ENCODE measurements at regions not wholly inside any gene's neighbourhood (a gene's known extent, or its start where the extent isn't known, plus 50 kb on each side); places are given as distances from the start of the nearest gene placed in this dataset.

DNA sequence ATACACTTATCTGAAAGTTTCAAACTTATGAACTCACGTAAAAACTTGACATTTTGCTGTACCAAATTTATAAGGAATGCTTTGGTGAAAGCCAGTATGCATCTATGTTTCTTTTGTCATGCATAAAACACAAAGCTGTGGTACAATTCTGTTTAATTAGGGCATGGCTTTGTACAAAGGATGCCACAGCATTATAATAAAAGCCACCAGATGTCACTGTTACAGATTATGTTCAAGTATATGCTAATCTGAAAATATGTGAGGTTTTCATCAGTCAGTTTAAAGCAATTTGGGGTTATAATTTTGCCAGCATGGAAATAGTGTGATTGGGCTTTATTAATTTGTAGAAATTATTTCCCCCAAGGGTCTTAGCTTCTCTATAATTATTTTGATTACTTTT is 69.0 kb downstream of the ATOH1 start:
- no peaks in the 10 kb centered on the region for H3K4me1 ChIP-seq (ENCODE audit: insufficient read depth)
- H3K4me3 Mint-ChIP-seq: no peak overlapping the region
- H3F3A ChIP-seq (replicated peaks; ENCODE audit: low read depth): no peaks in the 10 kb centered on the region
- H3K27ac Mint-ChIP-seq: no peak overlapping the region
- TF ChIP-seq STAT1 (IDR thresholded peaks at IDR 0.05; ENCODE audit: unreplicated experiment) (no peak), ZNF331 (CRISPR knock-in tag; IDR thresholded peaks at IDR 0.05; ENCODE audit: low read depth) (no peak)
- TF ChIP-seq, protein P1, sequence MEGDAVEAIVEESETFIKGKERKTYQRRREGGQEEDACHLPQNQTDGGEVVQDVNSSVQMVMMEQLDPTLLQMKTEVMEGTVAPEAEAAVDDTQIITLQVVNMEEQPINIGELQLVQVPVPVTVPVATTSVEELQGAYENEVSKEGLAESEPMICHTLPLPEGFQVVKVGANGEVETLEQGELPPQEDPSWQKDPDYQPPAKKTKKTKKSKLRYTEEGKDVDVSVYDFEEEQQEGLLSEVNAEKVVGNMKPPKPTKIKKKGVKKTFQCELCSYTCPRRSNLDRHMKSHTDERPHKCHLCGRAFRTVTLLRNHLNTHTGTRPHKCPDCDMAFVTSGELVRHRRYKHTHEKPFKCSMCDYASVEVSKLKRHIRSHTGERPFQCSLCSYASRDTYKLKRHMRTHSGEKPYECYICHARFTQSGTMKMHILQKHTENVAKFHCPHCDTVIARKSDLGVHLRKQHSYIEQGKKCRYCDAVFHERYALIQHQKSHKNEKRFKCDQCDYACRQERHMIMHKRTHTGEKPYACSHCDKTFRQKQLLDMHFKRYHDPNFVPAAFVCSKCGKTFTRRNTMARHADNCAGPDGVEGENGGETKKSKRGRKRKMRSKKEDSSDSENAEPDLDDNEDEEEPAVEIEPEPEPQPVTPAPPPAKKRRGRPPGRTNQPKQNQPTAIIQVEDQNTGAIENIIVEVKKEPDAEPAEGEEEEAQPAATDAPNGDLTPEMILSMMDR (conservative IDR thresholded peaks at IDR 0.05; ENCODE audit: low read depth in 2 of 2): peak in 1 of 2 experiments; percentile 59; a peak in 3 of 4 replicates
- H3K9me3 Mint-ChIP-seq: no peaks in the 10 kb centered on the region
- H3K9me2 ChIP-seq (ENCODE audit: insufficient read depth): no peaks in the 10 kb centered on the region
- peaks cover 7% of the 10 kb centered on the region; the same call in 1 of the 3 replicates for H3K4me1 Mint-ChIP-seq
- ATAC-seq: no peak
- no peaks in the 10 kb centered on the region for H3K36me3 Mint-ChIP-seq (ENCODE audit: low read depth)
- no peak overlapping the region for H3K27ac ChIP-seq (ENCODE audit: low read depth)
- no peak overlapping the region for H2AFZ ChIP-seq
- peaks cover 3% of the 10 kb centered on the region for H3K27me3 Mint-ChIP-seq (ENCODE audit: insufficient read depth, low read depth, poor library complexity)
- no peak overlapping the region for H3K4me2 ChIP-seq
- DNase-seq (ENCODE audit: low spot score): peak; percentile 21
- H3K27me3 ChIP-seq (ENCODE audit: insufficient read depth): no peaks in the 10 kb centered on the region
- no peak overlapping the region for H3K4me3 ChIP-seq
- H4K20me1 ChIP-seq (replicated peaks; ENCODE audit: insufficient read depth): no peaks in the 10 kb centered on the region
- no peaks in the 10 kb centered on the region for H3K79me2 ChIP-seq (replicated peaks; ENCODE audit: insufficient read depth)
- H3K36me3 ChIP-seq (ENCODE audit: insufficient read depth): no peaks in the 10 kb centered on the region

DNA sequence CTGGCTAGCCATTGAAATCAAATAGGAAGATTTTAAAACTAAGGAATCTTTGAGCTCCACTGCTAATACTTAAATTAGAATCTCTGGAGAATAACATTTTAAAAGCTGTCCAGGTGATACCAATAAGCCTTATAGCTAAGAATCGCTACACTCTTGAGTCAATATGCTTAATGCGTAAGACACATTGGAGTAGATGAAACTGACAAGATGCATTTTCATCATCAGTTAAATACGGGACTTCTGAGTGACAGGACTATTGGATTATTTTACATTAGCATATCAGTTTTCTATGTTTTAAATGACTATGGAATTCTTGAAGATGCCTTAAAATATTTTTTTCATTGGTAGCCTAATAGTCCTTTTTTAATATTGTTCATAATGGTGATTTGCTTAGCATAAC is 80.2 kb downstream of the ATOH1 start:
- no peaks in the 10 kb centered on the region for H3K9me2 ChIP-seq (ENCODE audit: insufficient read depth)
- H3K27ac Mint-ChIP-seq: no peak overlapping the region
- no peak overlapping the region for H3K4me3 Mint-ChIP-seq
- no peaks in the 10 kb centered on the region for H3K9me3 Mint-ChIP-seq
- no peaks in the 10 kb centered on the region for H3K4me1 ChIP-seq (ENCODE audit: insufficient read depth)
- H3K79me2 ChIP-seq (replicated peaks; ENCODE audit: insufficient read depth): no peaks in the 10 kb centered on the region
- H3K4me1 Mint-ChIP-seq: no peaks in the 10 kb centered on the region
- DNase-seq (ENCODE audit: low spot score) (no peak), ATAC-seq (no peak)
- no peak overlapping the region for H3K4me3 ChIP-seq
- no peaks in the 10 kb centered on the region for H3F3A ChIP-seq (replicated peaks; ENCODE audit: low read depth)
- H3K27ac ChIP-seq (ENCODE audit: low read depth): no peak overlapping the region
- H3K36me3 ChIP-seq (ENCODE audit: insufficient read depth): no peaks in the 10 kb centered on the region
- no peak overlapping the region for H2AFZ ChIP-seq
- H3K27me3 ChIP-seq (ENCODE audit: insufficient read depth): no peaks in the 10 kb centered on the region
- H3K36me3 Mint-ChIP-seq (ENCODE audit: low read depth): no peaks in the 10 kb centered on the region
- no peak overlapping the region for H3K4me2 ChIP-seq
- no peaks in the 10 kb centered on the region for H3K27me3 Mint-ChIP-seq (ENCODE audit: insufficient read depth, low read depth, poor library complexity)
- no peaks in the 10 kb centered on the region for H4K20me1 ChIP-seq (replicated peaks; ENCODE audit: insufficient read depth)
- no peak for TF ChIP-seq JUNB (IDR thresholded peaks at IDR 0.05; ENCODE audit: unreplicated experiment)
- TF ChIP-seq EZH2phosphoT487 (IDR thresholded peaks at IDR 0.05; ENCODE audit: unreplicated experiment): no peak
- no peak for TF ChIP-seq ZNF114 (CRISPR knock-in tag; IDR thresholded peaks at IDR 0.05)
- TF ChIP-seq POLR2AphosphoS5 (IDR thresholded peaks at IDR 0.05; ENCODE audit: low read depth): no peak
- TF ChIP-seq, protein P2, sequence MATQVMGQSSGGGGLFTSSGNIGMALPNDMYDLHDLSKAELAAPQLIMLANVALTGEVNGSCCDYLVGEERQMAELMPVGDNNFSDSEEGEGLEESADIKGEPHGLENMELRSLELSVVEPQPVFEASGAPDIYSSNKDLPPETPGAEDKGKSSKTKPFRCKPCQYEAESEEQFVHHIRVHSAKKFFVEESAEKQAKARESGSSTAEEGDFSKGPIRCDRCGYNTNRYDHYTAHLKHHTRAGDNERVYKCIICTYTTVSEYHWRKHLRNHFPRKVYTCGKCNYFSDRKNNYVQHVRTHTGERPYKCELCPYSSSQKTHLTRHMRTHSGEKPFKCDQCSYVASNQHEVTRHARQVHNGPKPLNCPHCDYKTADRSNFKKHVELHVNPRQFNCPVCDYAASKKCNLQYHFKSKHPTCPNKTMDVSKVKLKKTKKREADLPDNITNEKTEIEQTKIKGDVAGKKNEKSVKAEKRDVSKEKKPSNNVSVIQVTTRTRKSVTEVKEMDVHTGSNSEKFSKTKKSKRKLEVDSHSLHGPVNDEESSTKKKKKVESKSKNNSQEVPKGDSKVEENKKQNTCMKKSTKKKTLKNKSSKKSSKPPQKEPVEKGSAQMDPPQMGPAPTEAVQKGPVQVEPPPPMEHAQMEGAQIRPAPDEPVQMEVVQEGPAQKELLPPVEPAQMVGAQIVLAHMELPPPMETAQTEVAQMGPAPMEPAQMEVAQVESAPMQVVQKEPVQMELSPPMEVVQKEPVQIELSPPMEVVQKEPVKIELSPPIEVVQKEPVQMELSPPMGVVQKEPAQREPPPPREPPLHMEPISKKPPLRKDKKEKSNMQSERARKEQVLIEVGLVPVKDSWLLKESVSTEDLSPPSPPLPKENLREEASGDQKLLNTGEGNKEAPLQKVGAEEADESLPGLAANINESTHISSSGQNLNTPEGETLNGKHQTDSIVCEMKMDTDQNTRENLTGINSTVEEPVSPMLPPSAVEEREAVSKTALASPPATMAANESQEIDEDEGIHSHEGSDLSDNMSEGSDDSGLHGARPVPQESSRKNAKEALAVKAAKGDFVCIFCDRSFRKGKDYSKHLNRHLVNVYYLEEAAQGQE (IDR thresholded peaks at IDR 0.05; ENCODE audit: unreplicated experiment): no peak
- TF ChIP-seq STAT1 (IDR thresholded peaks at IDR 0.05; ENCODE audit: unreplicated experiment): no peak
- TF ChIP-seq, protein P3, sequence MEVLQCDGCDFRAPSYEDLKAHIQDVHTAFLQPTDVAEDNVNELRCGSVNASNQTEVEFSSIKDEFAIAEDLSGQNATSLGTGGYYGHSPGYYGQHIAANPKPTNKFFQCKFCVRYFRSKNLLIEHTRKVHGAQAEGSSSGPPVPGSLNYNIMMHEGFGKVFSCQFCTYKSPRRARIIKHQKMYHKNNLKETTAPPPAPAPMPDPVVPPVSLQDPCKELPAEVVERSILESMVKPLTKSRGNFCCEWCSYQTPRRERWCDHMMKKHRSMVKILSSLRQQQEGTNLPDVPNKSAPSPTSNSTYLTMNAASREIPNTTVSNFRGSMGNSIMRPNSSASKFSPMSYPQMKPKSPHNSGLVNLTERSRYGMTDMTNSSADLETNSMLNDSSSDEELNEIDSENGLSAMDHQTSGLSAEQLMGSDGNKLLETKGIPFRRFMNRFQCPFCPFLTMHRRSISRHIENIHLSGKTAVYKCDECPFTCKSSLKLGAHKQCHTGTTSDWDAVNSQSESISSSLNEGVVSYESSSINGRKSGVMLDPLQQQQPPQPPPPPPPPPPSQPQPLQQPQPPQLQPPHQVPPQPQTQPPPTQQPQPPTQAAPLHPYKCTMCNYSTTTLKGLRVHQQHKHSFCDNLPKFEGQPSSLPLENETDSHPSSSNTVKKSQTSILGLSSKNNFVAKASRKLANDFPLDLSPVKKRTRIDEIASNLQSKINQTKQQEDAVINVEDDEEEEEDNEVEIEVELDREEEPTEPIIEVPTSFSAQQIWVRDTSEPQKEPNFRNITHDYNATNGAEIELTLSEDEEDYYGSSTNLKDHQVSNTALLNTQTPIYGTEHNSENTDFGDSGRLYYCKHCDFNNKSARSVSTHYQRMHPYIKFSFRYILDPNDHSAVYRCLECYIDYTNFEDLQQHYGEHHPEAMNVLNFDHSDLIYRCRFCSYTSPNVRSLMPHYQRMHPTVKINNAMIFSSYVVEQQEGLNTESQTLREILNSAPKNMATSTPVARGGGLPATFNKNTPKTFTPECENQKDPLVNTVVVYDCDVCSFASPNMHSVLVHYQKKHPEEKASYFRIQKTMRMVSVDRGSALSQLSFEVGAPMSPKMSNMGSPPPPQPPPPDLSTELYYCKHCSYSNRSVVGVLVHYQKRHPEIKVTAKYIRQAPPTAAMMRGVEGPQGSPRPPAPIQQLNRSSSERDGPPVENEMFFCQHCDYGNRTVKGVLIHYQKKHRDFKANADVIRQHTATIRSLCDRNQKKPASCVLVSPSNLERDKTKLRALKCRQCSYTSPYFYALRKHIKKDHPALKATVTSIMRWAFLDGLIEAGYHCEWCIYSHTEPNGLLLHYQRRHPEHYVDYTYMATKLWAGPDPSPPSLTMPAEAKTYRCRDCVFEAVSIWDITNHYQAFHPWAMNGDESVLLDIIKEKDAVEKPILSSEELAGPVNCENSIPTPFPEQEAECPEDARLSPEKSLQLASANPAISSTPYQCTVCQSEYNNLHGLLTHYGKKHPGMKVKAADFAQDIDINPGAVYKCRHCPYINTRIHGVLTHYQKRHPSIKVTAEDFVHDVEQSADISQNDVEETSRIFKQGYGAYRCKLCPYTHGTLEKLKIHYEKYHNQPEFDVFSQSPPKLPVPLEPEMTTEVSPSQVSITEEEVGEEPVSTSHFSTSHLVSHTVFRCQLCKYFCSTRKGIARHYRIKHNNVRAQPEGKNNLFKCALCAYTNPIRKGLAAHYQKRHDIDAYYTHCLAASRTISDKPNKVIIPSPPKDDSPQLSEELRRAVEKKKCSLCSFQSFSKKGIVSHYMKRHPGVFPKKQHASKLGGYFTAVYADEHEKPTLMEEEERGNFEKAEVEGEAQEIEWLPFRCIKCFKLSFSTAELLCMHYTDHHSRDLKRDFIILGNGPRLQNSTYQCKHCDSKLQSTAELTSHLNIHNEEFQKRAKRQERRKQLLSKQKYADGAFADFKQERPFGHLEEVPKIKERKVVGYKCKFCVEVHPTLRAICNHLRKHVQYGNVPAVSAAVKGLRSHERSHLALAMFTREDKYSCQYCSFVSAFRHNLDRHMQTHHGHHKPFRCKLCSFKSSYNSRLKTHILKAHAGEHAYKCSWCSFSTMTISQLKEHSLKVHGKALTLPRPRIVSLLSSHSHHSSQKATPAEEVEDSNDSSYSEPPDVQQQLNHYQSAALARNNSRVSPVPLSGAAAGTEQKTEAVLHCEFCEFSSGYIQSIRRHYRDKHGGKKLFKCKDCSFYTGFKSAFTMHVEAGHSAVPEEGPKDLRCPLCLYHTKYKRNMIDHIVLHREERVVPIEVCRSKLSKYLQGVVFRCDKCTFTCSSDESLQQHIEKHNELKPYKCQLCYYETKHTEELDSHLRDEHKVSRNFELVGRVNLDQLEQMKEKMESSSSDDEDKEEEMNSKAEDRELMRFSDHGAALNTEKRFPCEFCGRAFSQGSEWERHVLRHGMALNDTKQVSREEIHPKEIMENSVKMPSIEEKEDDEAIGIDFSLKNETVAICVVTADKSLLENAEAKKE (CRISPR knock-in tag; IDR thresholded peaks at IDR 0.05): no peak
- TF ChIP-seq EZH2 (IDR thresholded peaks at IDR 0.05; ENCODE audit: low read depth, unreplicated experiment): no peak
- no peak for TF ChIP-seq CREB1 (CRISPR knock-in tag; IDR thresholded peaks at IDR 0.05; ENCODE audit: low read depth)

Data from GM23338 (cell line).